Tibial nerve (tissue), 4 donors: ENCODE measurements at regions not wholly inside any gene's neighbourhood (a gene's known extent, or its start where the extent isn't known, plus 50 kb on each side); places are given as distances from the start of the nearest gene placed in this dataset.

Experiments
- EP300 ChIP-seq, 2 donors: sonication (generic); formaldehyde crosslinking; IDR thresholded peaks; one replicate each; pipeline ENCODE4 v1.6.1; 2017; ENCODE audit warnings: antibody characterized with exemption in 2 of 2, mild to moderate bottlenecking in 1 of 2
- POLR2A ChIP-seq, 2 donors: fragments of 450-650 bp; IDR thresholded peaks; one replicate each; pipeline ENCODE4 v1.6.1; 2017; ENCODE audit warnings: antibody characterized with exemption in 2 of 2, mild to moderate bottlenecking in 2 of 2, moderate library complexity in 2 of 2
- TF ChIP-seq, protein P1 (sequence below), 5 experiments: fragments of 200-600 bp in 3 of 5; fragments of 450-650 bp in 2 of 5; sonication (generic) in 3 of 5; IDR thresholded peaks; one replicate each; pipeline ENCODE4 v1.5.1; 2016 to 2019; ENCODE audit warnings: antibody characterized with exemption in 5 of 5, mild to moderate bottlenecking in 3 of 5, moderate library complexity in 2 of 5

DNA sequence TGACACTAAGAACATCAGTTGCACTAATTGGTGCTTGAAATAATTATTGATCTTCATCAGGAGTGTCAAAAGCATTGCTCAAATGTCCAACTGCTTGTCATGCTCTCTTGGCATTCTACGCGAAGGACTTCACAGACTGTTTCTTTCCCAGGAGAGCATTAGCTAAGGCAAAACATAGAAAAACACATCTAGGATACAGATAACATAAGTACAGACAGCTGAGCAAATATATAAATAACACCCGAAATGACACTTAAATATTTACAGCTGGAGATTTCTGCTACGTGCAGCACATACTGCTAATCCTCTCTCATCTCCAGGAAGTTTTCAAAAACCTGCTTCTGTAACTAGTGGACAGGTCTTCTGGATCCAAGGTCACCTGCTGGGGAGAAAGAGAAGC, 120.0 kb upstream of the PRMT8 start:
- TF ChIP-seq POLR2A (IDR thresholded peaks at IDR 0.05) = no peak
- TF ChIP-seq, protein P1, sequence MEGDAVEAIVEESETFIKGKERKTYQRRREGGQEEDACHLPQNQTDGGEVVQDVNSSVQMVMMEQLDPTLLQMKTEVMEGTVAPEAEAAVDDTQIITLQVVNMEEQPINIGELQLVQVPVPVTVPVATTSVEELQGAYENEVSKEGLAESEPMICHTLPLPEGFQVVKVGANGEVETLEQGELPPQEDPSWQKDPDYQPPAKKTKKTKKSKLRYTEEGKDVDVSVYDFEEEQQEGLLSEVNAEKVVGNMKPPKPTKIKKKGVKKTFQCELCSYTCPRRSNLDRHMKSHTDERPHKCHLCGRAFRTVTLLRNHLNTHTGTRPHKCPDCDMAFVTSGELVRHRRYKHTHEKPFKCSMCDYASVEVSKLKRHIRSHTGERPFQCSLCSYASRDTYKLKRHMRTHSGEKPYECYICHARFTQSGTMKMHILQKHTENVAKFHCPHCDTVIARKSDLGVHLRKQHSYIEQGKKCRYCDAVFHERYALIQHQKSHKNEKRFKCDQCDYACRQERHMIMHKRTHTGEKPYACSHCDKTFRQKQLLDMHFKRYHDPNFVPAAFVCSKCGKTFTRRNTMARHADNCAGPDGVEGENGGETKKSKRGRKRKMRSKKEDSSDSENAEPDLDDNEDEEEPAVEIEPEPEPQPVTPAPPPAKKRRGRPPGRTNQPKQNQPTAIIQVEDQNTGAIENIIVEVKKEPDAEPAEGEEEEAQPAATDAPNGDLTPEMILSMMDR (IDR thresholded peaks at IDR 0.05) = no peak
- TF ChIP-seq EP300 (IDR thresholded peaks at IDR 0.05) = no peak
